GM21529 (cell line): ENCODE measurements at regions not wholly inside any gene's neighbourhood (a gene's known extent, or its start where the extent isn't known, plus 50 kb on each side); places are given as distances from the start of the nearest gene placed in this dataset.
A peak's percentile ranks its signal among the peaks of the same experiment; 100 is the strongest.

Experiments used
- ATAC-seq: cut with Tn5 transposase; IDR thresholded peaks from one replicate; pipeline ENCODE4 v1.9.1; 2021; ENCODE audit not compliant: unreplicated experiment

- ATAC-seq = no peak
Observed at GRCh38 chrX:20397587-20397986, 130.9 kb upstream of the RPS6KA3 start.

GRCh38 chrX:20394451-20394850 lies 127.7 kb upstream of the RPS6KA3 start:
- ATAC-seq = no peak

GRCh38 chrX:20393944-20394343 lies 127.2 kb upstream of the RPS6KA3 start:
- ATAC-seq = no peak

GRCh38 chrX:20388594-20388993 lies 121.9 kb upstream of the RPS6KA3 start:
- no peak for ATAC-seq

- ATAC-seq = no peak
Observed at GRCh38 chrX:20383477-20383876, 116.8 kb upstream of the RPS6KA3 start.

GRCh38 chrX:20382518-20383297 lies 116.0 kb upstream of the RPS6KA3 start:
- ATAC-seq = peak; percentile 51

GRCh38 chrX:20382082-20382481 lies 115.4 kb upstream of the RPS6KA3 start:
- no peak for ATAC-seq

GRCh38 chrX:20378233-20378920 lies 111.7 kb upstream of the RPS6KA3 start:
- ATAC-seq = peak; percentile 51

GRCh38 chrX:20374900-20375438 lies 108.3 kb upstream of the RPS6KA3 start:
- ATAC-seq = no peak

GRCh38 chrX:20374450-20374849 lies 107.7 kb upstream of the RPS6KA3 start:
- no peak for ATAC-seq

GRCh38 chrX:20373063-20373462 lies 106.4 kb upstream of the RPS6KA3 start:
- ATAC-seq = no peak

- no peak for ATAC-seq
Observed at GRCh38 chrX:20372533-20372932, 105.8 kb upstream of the RPS6KA3 start.

- no peak for ATAC-seq
Observed at GRCh38 chrX:20369468-20369867, 102.8 kb upstream of the RPS6KA3 start.

- ATAC-seq = no peak
Observed at GRCh38 chrX:20364238-20364637, 97.5 kb upstream of the RPS6KA3 start.

- no peak for ATAC-seq
Observed at GRCh38 chrX:20363275-20363674, 96.6 kb upstream of the RPS6KA3 start.

- no peak for ATAC-seq
Observed at GRCh38 chrX:20362268-20363267, 95.9 kb upstream of the RPS6KA3 start.

- ATAC-seq = no peak
Observed at GRCh38 chrX:20361890-20362262, 95.2 kb upstream of the RPS6KA3 start.

GRCh38 chrX:20361081-20361889 lies 94.6 kb upstream of the RPS6KA3 start:
- ATAC-seq = no peak

- ATAC-seq = no peak
Observed at GRCh38 chrX:20355187-20355586, 88.5 kb upstream of the RPS6KA3 start.

- no peak for ATAC-seq
Observed at GRCh38 chrX:20354505-20354904, 87.8 kb upstream of the RPS6KA3 start.
